Hepatocyte (in vitro differentiated cells): ENCODE measurements at regions not wholly inside any gene's neighbourhood (a gene's known extent, or its start where the extent isn't known, plus 50 kb on each side); places are given as distances from the start of the nearest gene placed in this dataset.
A peak's percentile ranks its signal among the peaks of the same experiment; 100 is the strongest.
"Not testable (repeated sequence)": the region's sequence is repeated elsewhere in the genome, so short reads cannot be mapped to it uniquely, and the experiment has no call there.

Experiments
- DNase-seq: peaks from one replicate; pipeline ENCODE4 v3.0.0-alpha.2; 2016; ENCODE audit warnings: low spot score
- H2AFZ ChIP-seq: fragments of 200-600 bp; sonication (generic); 2 replicates; pipeline ENCODE4 v1.6.0; 2016; ENCODE audit warnings: antibody characterized with exemption, mild to moderate bottlenecking
- H3K27ac ChIP-seq: fragments of 200-600 bp; sonication (generic); 2 replicates; pipeline ENCODE4 v1.5.1; 2016; ENCODE audit warnings: mild to moderate bottlenecking
- H3K27me3 ChIP-seq: fragments of 200-600 bp; sonication (generic); 2 replicates; pipeline ENCODE4 v1.6.1; 2016
- H3K36me3 ChIP-seq: fragments of 200-600 bp; sonication (generic); replicated peaks from 2 replicates; pipeline ENCODE4 v1.5.1; 2016; ENCODE audit warnings: low read depth; ENCODE audit not compliant: insufficient read depth
- H3K4me1 ChIP-seq: fragments of 200-600 bp; sonication (generic); 2 replicates; pipeline ENCODE4 v1.5.1; 2016; ENCODE audit warnings: mild to moderate bottlenecking, moderate library complexity; ENCODE audit not compliant: insufficient read depth
- H3K4me2 ChIP-seq: fragments of 200-600 bp; sonication (generic); 2 replicates; pipeline ENCODE4 v1.6.0; 2016
- H3K4me3 ChIP-seq: fragments of 200-600 bp; sonication (generic); 2 replicates; pipeline ENCODE4 v1.5.1; 2016; ENCODE audit warnings: mild to moderate bottlenecking
- H3K79me2 ChIP-seq: fragments of 200-600 bp; sonication (generic); 2 replicates; pipeline ENCODE4 v1.6.0; 2017; ENCODE audit warnings: mild to moderate bottlenecking
- H3K9me2 ChIP-seq: fragments of 200-600 bp; sonication (generic); replicated peaks from 2 replicates; pipeline ENCODE4 v1.6.0; 2017; ENCODE audit warnings: mild to moderate bottlenecking; ENCODE audit not compliant: insufficient read depth
- H3K9me3 ChIP-seq: fragments of 200-600 bp; sonication (generic); 2 replicates; pipeline ENCODE4 v1.5.1; 2016; ENCODE audit warnings: low read depth, mild to moderate bottlenecking
- H4K20me1 ChIP-seq: fragments of 200-600 bp; sonication (generic); 2 replicates; pipeline ENCODE4 v1.6.0; 2016; ENCODE audit warnings: mild to moderate bottlenecking; ENCODE audit not compliant: insufficient read depth, poor library complexity, severe bottlenecking
- CTCF ChIP-seq: fragments of 200-600 bp; sonication (generic); IDR thresholded peaks from 2 replicates; pipeline ENCODE4 v1.5.1; 2016; ENCODE audit warnings: antibody characterized with exemption, mild to moderate bottlenecking; ENCODE audit not compliant: poor library complexity
- EZH2 ChIP-seq: fragments of 200-600 bp; sonication (generic); IDR thresholded peaks from 2 replicates; pipeline ENCODE4 v1.6.1; 2016; ENCODE audit warnings: antibody characterized with exemption, mild to moderate bottlenecking, borderline replicate concordance
- EZH2phosphoT487 ChIP-seq: fragments of 200-600 bp; sonication (generic); IDR thresholded peaks from one replicate; pipeline ENCODE4 v1.6.1; 2018; ENCODE audit warnings: antibody characterized with exemption, mild to moderate bottlenecking, low read depth, moderate library complexity; ENCODE audit not compliant: unreplicated experiment, severe bottlenecking
- WGBS: methylation state at CpG from one replicate; pipeline ENCODE4 v1.1.6; 2016; ENCODE audit warnings: low lambda C conversion rate; ENCODE audit errors: missing lambda C conversion rate; 5-methylcytosine and 5-hydroxymethylcytosine counted together

DNA sequence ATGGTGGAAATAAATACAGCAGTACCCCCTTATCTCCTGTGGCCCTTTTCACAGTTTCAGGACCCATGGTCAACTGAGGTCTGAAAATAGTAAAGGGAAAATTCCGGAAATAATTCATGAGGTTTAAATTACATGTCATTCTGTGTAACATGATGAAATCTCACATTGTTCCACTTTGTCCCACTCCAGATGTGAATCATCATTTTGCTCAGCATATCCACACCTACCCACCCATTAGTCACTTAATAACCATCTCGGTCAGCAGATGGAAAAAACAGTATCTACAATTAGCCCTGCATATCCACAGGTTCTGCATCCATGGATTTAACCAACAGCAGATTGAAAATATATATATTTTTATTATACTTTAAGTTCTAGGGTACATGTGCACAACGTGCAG lies 86.9 kb upstream of the GORAB start:
- H3K79me2 ChIP-seq: no peaks in the 10 kb centered on the region
- H3K9me3 ChIP-seq: no peaks in the 10 kb centered on the region
- TF ChIP-seq EZH2phosphoT487 (no peak), EZH2 (no peak), CTCF (no peak)
- H3K4me3 ChIP-seq: no peak overlapping the region
- H3K36me3 ChIP-seq: no peaks in the 10 kb centered on the region
- no peak overlapping the region for H3K27ac ChIP-seq
- DNase-seq: no peak
- no peaks in the 10 kb centered on the region for H3K9me2 ChIP-seq
- H4K20me1 ChIP-seq: no peaks in the 10 kb centered on the region
- no peak overlapping the region for H3K4me2 ChIP-seq
- 73% methylated on average over 3 of the region's 3 CpGs for WGBS
- H3K4me1 ChIP-seq: no peaks in the 10 kb centered on the region
- H3K27me3 ChIP-seq: no peaks in the 10 kb centered on the region
- H2AFZ ChIP-seq: no peak overlapping the region

DNA sequence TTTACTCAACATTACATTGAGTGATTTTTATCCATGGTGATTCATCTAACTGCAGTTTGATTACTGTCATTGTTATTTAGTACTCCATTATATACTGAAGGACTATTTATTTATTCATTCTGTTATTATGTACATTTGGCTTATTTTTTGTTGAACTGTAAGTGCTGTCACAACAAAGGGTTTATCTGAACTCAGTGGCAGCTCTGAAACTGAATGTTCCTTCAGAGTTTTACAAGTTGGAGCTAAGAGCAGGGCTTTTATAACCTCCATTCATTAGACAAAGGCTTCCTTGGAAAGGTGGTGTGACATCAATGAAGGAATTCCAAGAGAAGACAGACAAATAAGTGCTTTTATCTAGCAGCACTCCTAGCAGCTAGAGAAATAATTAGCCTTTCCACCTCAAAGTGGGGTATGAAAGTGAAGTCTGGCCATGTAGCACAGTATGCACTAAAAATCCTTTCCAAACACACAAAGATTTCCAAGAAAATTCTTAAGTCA lies 83.3 kb upstream of the GORAB start:
- Histone ChIP-seq H3K27me3 (no peaks in the 10 kb centered on the region), H4K20me1 (no peaks in the 10 kb centered on the region), H3K27ac (no peak overlapping the region), H3K9me3 (no peaks in the 10 kb centered on the region), H3K36me3 (no peaks in the 10 kb centered on the region), H2AFZ (no peak overlapping the region), H3K4me2 (no peak overlapping the region), H3K4me1 (no peaks in the 10 kb centered on the region), H3K79me2 (no peaks in the 10 kb centered on the region), H3K9me2 (no peaks in the 10 kb centered on the region), H3K4me3 (no peak overlapping the region)
- DNase-seq: no peak
- TF ChIP-seq EZH2phosphoT487 (no peak), EZH2 (no peak), CTCF (no peak)

DNA sequence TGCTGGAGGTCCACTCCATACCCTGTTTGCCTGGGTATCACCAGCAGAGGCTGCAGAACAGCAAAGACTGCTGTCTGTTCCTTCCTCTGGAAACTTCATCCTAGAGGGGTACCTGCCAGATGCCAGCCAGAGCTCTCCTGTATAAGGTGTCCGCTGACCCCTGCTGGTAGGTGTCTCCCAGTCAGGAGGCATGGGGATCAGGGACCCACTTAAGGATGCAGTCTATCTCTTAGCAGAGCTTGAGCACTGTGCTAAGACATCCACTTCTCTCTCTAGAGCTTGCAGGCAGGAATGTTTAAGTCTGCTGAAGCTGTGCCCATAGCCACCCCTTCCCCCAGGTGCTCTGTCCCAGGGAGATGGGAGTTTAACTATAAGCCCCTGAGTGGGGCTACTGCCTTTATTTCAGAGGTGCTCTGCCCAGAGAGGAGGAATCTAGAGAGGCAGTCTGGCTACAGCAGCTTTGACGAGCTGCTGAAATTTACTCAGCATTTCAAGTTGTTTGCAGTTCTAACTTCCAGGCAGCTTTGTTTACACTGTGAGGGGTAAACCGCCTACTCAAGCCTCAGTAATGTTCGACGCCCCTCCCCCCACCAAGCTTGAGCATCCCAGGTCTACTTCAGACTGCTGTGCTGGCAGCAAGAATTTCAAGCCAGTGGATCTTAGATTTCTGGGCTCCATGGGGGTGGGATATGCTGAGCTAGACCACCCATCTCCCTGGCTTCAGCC lies 74.5 kb upstream of the GORAB start:
- not testable (repeated sequence) for H3K4me1 ChIP-seq, H2AFZ ChIP-seq, H3K4me3 ChIP-seq, H3K4me2 ChIP-seq, H3K27ac ChIP-seq, H3K79me2 ChIP-seq, H3K9me3 ChIP-seq, H3K36me3 ChIP-seq, H3K27me3 ChIP-seq, H4K20me1 ChIP-seq, H3K9me2 ChIP-seq
- peak; percentile 30 for TF ChIP-seq CTCF
- DNase-seq: peak; percentile 58
- 40% methylated on average over 5 of the region's 5 CpGs for WGBS

DNA sequence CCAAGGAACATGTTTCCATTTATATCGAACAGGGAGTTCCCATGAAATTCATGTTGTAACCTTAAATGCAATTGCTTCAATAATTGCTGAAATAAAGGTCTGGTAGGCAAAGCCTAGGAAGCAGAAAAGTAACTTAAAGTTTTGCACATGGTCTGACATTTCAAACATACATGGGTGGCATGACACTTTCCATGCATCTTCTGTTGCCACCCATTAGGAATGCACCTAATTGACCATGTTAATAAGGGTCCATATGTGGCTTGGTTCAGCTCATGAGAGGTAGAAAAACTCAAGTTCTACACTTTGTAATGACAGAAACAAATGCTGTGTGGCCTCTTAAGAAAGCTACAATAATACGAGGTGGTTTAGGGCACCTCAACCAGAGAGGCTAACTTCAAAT lies 72.0 kb upstream of the GORAB start:
- Histone ChIP-seq H2AFZ (no peak overlapping the region), H3K4me1 (no peaks in the 10 kb centered on the region), H3K4me3 (no peak overlapping the region), H3K27me3 (no peaks in the 10 kb centered on the region), H3K9me3 (no peaks in the 10 kb centered on the region), H3K36me3 (no peaks in the 10 kb centered on the region), H3K79me2 (no peaks in the 10 kb centered on the region), H3K27ac (no peak overlapping the region), H3K4me2 (no peak overlapping the region), H4K20me1 (no peaks in the 10 kb centered on the region), H3K9me2 (no peaks in the 10 kb centered on the region)
- TF ChIP-seq CTCF (no peak), EZH2phosphoT487 (no peak), EZH2 (no peak)
- WGBS: 30% methylated on average over 2 of the region's 2 CpGs
- no peak for DNase-seq
